Ascending aorta (tissue), 2 donors: ENCODE measurements at regions not wholly inside any gene's neighbourhood (a gene's known extent, or its start where the extent isn't known, plus 50 kb on each side); places are given as distances from the start of the nearest gene placed in this dataset.

Source experiments
- DNase-seq, 2 donors: peaks; one replicate each; pipeline ENCODE4 v3.0.0-alpha.2; 2019; ENCODE audit warnings: low spot score in 2 of 2
- H3K27ac ChIP-seq, 2 donors: fragments of 200-600 bp; sonication (generic); one replicate each; pipeline ENCODE4 v1.5.1; 2016 to 2017; ENCODE audit warnings: mild to moderate bottlenecking in 1 of 2
- H3K27me3 ChIP-seq: fragments of 200-600 bp; sonication (generic); one replicate; pipeline ENCODE4 v1.5.1; 2017
- H3K36me3 ChIP-seq, 2 donors: fragments of 200-600 bp; sonication (generic); one replicate each; pipeline ENCODE4 v1.5.1; 2016
- H3K4me1 ChIP-seq, 2 donors: fragments of 200-600 bp; sonication (generic); one replicate each; pipeline ENCODE4 v1.5.1; 2016 to 2017; ENCODE audit warnings: mild to moderate bottlenecking in 1 of 2
- H3K4me3 ChIP-seq, 2 donors: fragments of 200-600 bp; sonication (generic); one replicate each; pipeline ENCODE4 v1.5.1; 2016 to 2017; ENCODE audit warnings: mild to moderate bottlenecking in 1 of 2
- H3K9me3 ChIP-seq, 2 donors: fragments of 200-600 bp; sonication (generic); one replicate each; pipeline ENCODE4 v1.5.1; 2016
- intact Hi-C: fragments of 100-400 bp; cut with DNase I; formaldehyde crosslinking; loops from one replicate; pipeline ENCODE4 v1.15.1; 2023
- TF ChIP-seq, protein P1 (sequence below), 3 experiments: fragments of 200-600 bp in 2 of 3; fragments of 450-650 bp in 1 of 3; sonication (generic) in 2 of 3; IDR thresholded peaks; one replicate each; pipeline ENCODE4 v1.5.1; 2016 to 2019; ENCODE audit warnings: antibody characterized with exemption in 3 of 3, mild to moderate bottlenecking in 1 of 3, moderate library complexity in 1 of 3

DNA sequence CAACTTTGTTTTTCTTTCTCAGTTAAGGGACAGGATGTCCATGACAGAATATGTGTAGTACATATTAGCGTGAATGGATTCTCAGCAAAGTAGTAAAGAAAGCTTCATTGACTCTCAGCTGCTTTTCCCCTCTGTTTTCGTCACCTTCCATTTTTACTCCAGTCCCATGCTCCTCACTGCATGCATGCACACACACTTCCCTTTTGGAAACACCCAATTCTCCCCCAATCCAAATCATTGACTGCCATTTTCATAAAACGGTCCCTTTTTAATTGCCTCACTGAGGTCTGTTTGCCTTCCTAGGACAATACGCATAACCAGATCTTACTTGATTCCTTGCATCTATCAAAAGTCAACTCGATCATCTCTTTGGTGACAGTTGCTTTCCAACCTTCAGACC is 287.5 kb upstream of the PARD3B start:
- DNase-seq = no peak
- Histone ChIP-seq H3K9me3 (no peaks in the 10 kb centered on the region), H3K4me1 (peaks cover 0 to 9% of the 10 kb centered on the region in 2 donors), H3K27ac (peak overlapping the region in 1 of 2 donors; percentile 25), H3K27me3 (no peaks in the 10 kb centered on the region), H3K36me3 (no peaks in the 10 kb centered on the region), H3K4me3 (no peak overlapping the region)
- intact Hi-C loops = loop anchor here (5.0 to 10.0 kb wide), 2 partner anchors 333 to 1420 kb away; no protein-coding TSS in a partner anchor
- TF ChIP-seq, protein P1, sequence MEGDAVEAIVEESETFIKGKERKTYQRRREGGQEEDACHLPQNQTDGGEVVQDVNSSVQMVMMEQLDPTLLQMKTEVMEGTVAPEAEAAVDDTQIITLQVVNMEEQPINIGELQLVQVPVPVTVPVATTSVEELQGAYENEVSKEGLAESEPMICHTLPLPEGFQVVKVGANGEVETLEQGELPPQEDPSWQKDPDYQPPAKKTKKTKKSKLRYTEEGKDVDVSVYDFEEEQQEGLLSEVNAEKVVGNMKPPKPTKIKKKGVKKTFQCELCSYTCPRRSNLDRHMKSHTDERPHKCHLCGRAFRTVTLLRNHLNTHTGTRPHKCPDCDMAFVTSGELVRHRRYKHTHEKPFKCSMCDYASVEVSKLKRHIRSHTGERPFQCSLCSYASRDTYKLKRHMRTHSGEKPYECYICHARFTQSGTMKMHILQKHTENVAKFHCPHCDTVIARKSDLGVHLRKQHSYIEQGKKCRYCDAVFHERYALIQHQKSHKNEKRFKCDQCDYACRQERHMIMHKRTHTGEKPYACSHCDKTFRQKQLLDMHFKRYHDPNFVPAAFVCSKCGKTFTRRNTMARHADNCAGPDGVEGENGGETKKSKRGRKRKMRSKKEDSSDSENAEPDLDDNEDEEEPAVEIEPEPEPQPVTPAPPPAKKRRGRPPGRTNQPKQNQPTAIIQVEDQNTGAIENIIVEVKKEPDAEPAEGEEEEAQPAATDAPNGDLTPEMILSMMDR (IDR thresholded peaks at IDR 0.05) = no peak

- H3K36me3 ChIP-seq = no peaks in the 10 kb centered on the region
- no peak for DNase-seq
- H3K4me1 ChIP-seq = peaks cover 0 to 9% of the 10 kb centered on the region in 2 donors
- H3K4me3 ChIP-seq = no peak overlapping the region
- no peaks in the 10 kb centered on the region for H3K9me3 ChIP-seq
- intact Hi-C loops = loop anchor here (5.0 to 10.0 kb wide), 2 partner anchors 334 to 1418 kb away; no protein-coding TSS in a partner anchor
- no peaks in the 10 kb centered on the region for H3K27me3 ChIP-seq
- TF ChIP-seq, protein P1 (IDR thresholded peaks at IDR 0.05) = no peak
- no peak overlapping the region for H3K27ac ChIP-seq
These were observed 286.4 kb upstream of the PARD3B start for GRCh38 chr2:204258890-204259289.

GRCh38 chr2:204260162-204260877 is 285.0 kb upstream of the PARD3B start:
- peak; percentile 12 to 85 for DNase-seq
- Histone ChIP-seq H3K36me3 (no peaks in the 10 kb centered on the region), H3K4me1 (peaks cover 0 to 9% of the 10 kb centered on the region in 2 donors), H3K27ac (no peak overlapping the region), H3K4me3 (no peak overlapping the region), H3K27me3 (no peaks in the 10 kb centered on the region), H3K9me3 (no peaks in the 10 kb centered on the region)
- TF ChIP-seq, protein P1 (IDR thresholded peaks at IDR 0.05) = peak; percentile 51 to 80 (median 79)
- intact Hi-C loops = loop anchor here (5.0 to 10.0 kb wide), 2 partner anchors 116 to 432 kb away; no protein-coding TSS in a partner anchor

DNA sequence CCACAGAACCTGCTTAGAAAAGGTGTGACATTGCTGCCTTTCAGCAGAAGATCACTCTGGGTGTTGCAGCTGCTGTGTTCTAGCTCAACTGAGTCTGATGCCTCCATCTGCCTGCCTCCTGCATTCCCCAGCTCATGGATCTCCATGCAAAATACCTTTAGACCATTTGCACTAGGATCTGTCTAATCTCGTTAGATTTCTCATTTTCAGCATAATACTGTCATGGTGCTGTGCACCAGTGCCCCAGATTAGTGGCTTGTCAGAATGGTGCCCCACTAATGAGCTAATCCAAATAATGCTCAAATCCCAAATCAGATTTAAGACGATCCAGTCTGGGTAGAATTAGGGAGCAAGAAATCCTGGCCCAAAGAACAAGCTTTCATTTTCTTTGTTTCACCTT is 284.4 kb upstream of the PARD3B start:
- Histone ChIP-seq H3K4me1 (peaks cover 0 to 9% of the 10 kb centered on the region in 2 donors), H3K9me3 (no peaks in the 10 kb centered on the region), H3K4me3 (no peak overlapping the region), H3K27ac (no peak overlapping the region), H3K36me3 (no peaks in the 10 kb centered on the region), H3K27me3 (no peaks in the 10 kb centered on the region)
- DNase-seq = no peak
- TF ChIP-seq, protein P1 (IDR thresholded peaks at IDR 0.05) = no peak
- intact Hi-C loops = loop anchor here (5.0 to 10.0 kb wide), 2 partner anchors 116 to 431 kb away; no protein-coding TSS in a partner anchor

GRCh38 chr2:204261846-204262245 is 283.4 kb upstream of the PARD3B start:
- peaks cover 0 to 7% of the 10 kb centered on the region in 2 donors for H3K4me1 ChIP-seq
- intact Hi-C loops = loop anchor here (5.0 to 10.0 kb wide), 2 partner anchors 117 to 430 kb away; no protein-coding TSS in a partner anchor
- no peak overlapping the region for H3K27ac ChIP-seq
- no peaks in the 10 kb centered on the region for H3K36me3 ChIP-seq
- no peak overlapping the region for H3K4me3 ChIP-seq
- H3K27me3 ChIP-seq = no peaks in the 10 kb centered on the region
- H3K9me3 ChIP-seq = no peaks in the 10 kb centered on the region
- no peak for DNase-seq
- TF ChIP-seq, protein P1 (IDR thresholded peaks at IDR 0.05) = no peak
